BLaER1 (cell line): ENCODE measurements at regions not wholly inside any gene's neighbourhood (a gene's known extent, or its start where the extent isn't known, plus 50 kb on each side); places are given as distances from the start of the nearest gene placed in this dataset.
A peak's percentile ranks its signal among the peaks of the same experiment; 100 is the strongest.
"Not testable (repeated sequence)": the region's sequence is repeated elsewhere in the genome, so short reads cannot be mapped to it uniquely, and the experiment has no call there.

Experiments used
- H3K27ac ChIP-seq: shearing (Covaris generic); formaldehyde crosslinking; 2 replicates; pipeline ENCODE4 v1.8.1; 2022
- H3K27me3 ChIP-seq: shearing (Covaris generic); formaldehyde crosslinking; 2 replicates; pipeline ENCODE4 v1.8.1; 2022
- H3K36me3 ChIP-seq: shearing (Covaris generic); formaldehyde crosslinking; 2 replicates; pipeline ENCODE4 v1.8.1; 2022
- H3K4me1 ChIP-seq: shearing (Covaris generic); formaldehyde crosslinking; 2 replicates; pipeline ENCODE4 v1.8.1; 2022
- H3K4me2 ChIP-seq: shearing (Covaris generic); formaldehyde crosslinking; 2 replicates; pipeline ENCODE4 v1.8.1; 2022
- H3K4me3 ChIP-seq: shearing (Covaris generic); formaldehyde crosslinking; 2 replicates; pipeline ENCODE4 v1.8.1; 2022
- H3K9ac ChIP-seq: shearing (Covaris generic); formaldehyde crosslinking; 2 replicates; pipeline ENCODE4 v1.8.1; 2022
- H3K9me3 ChIP-seq: shearing (Covaris generic); formaldehyde crosslinking; 2 replicates; pipeline ENCODE4 v1.8.1; 2022
- H4K20me1 ChIP-seq: shearing (Covaris generic); formaldehyde crosslinking; 2 replicates; pipeline ENCODE4 v1.8.1; 2022
- Cebpa-rat ChIP-seq: shearing (Covaris generic); IDR thresholded peaks from 2 replicates; pipeline ENCODE4 v1.8.1; 2022

DNA sequence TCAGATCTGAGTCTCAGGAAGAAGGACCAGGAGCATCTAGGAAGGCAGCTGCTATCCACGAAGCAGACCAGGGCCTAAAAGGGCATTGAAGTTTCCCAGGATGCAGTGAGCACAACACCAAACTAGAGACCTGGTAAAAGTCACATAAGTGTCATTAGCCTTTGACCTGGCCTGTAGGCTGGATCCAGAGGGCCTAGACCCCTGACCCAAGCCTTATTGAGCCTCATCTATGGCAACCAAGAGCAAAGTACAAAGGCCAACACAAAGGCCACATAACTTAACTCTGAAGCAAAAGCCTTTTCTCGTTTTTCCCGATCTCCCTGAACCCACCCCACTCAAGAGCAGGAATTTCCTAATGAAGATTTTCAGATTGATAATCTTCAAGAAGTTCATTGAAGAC is 127.3 kb upstream of the SRD5A2 start:
- Histone ChIP-seq H3K9ac (no peak overlapping the region), H3K4me2 (no peak overlapping the region), H3K27me3 (no peaks in the 10 kb centered on the region), H3K27ac (no peak overlapping the region), H3K36me3 (no peaks in the 10 kb centered on the region), H3K4me3 (no peak overlapping the region), H3K9me3 (peaks cover 16% of the 10 kb centered on the region), H3K4me1 (no peaks in the 10 kb centered on the region), H4K20me1 (no peaks in the 10 kb centered on the region)
- TF ChIP-seq Cebpa-rat = no peak

- Histone ChIP-seq H3K36me3 (no peaks in the 10 kb centered on the region), H3K4me1 (no peaks in the 10 kb centered on the region), H3K4me2 (no peak overlapping the region), H3K27ac (no peak overlapping the region), H3K9me3 (peaks cover 6% of the 10 kb centered on the region), H3K27me3 (no peaks in the 10 kb centered on the region), H4K20me1 (no peaks in the 10 kb centered on the region), H3K4me3 (no peak overlapping the region), H3K9ac (no peak overlapping the region)
- no peak for TF ChIP-seq Cebpa-rat
These were observed 123.9 kb upstream of the SRD5A2 start for GRCh38 chr2:31704561-31705212.

GRCh38 chr2:31703253-31703652 is 122.5 kb upstream of the SRD5A2 start:
- no peak overlapping the region for H3K4me3 ChIP-seq

GRCh38 chr2:31698722-31699121 is 118.0 kb upstream of the SRD5A2 start:
- no peaks in the 10 kb centered on the region for H3K27me3 ChIP-seq
- no peak for TF ChIP-seq Cebpa-rat
- H3K27ac ChIP-seq = no peak overlapping the region
- no peaks in the 10 kb centered on the region for H3K36me3 ChIP-seq
- H3K9me3 ChIP-seq = peaks cover 62% of the 10 kb centered on the region
- H3K4me2 ChIP-seq = no peak overlapping the region
- H3K9ac ChIP-seq = no peak overlapping the region
- no peak overlapping the region for H3K4me3 ChIP-seq
- no peaks in the 10 kb centered on the region for H3K4me1 ChIP-seq
- H4K20me1 ChIP-seq = no peaks in the 10 kb centered on the region

More at GRCh38 chr2:31703253-31703652, 122.5 kb upstream of the SRD5A2 start:
- H4K20me1 ChIP-seq = no peaks in the 10 kb centered on the region
- H3K4me2 ChIP-seq = no peak overlapping the region
- no peaks in the 10 kb centered on the region for H3K27me3 ChIP-seq
- H3K27ac ChIP-seq = no peak overlapping the region
- peaks cover 20% of the 10 kb centered on the region for H3K9me3 ChIP-seq
- no peaks in the 10 kb centered on the region for H3K4me1 ChIP-seq
- H3K36me3 ChIP-seq = no peaks in the 10 kb centered on the region
- H3K9ac ChIP-seq = no peak overlapping the region
- no peak for TF ChIP-seq Cebpa-rat

DNA sequence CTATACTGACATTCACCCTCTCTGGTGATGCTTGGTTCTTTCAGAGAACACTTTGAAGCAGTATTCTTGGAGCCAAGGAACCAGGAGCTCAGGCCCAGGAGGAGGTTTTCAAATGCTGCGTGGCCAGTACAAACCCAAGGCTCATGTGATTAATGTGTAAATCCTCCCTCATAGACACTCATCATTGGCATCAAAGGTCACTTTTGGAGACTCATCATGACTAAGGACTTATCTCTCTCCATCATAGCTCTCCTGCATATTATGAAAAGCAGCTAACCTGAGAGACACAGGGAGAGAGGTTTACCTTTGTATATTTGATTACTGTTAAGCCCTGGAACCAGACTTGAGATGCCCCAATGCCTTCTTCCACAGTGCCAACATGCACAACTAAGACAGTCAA is 115.3 kb upstream of the SRD5A2 start:
- H4K20me1 ChIP-seq = no peaks in the 10 kb centered on the region

DNA sequence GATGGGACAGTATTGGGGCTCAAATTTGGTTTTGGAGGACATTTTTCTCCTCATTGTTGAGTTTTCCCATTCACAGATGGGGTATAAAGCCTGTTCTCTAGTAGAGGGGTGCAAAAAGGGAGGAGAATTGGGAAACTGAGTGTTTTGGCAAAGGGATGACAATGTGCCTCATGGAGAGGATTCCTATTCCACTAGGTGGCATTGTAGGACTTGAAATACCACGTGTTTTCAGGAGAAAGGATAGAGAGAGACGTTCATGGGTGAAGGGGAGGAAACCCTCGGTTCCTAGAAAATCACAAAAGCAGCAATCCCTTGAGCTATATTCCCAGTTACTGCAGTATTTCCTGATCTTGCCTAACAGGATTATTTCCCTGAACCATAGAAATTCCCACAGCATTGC is 113.7 kb upstream of the SRD5A2 start:
- no peak for TF ChIP-seq Cebpa-rat

More for the DNA sequence above, 115.3 kb upstream of the SRD5A2 start:
- TF ChIP-seq Cebpa-rat = no peak
- Histone ChIP-seq H3K4me1 (no peaks in the 10 kb centered on the region), H3K9ac (no peak overlapping the region), H3K27ac (no peak overlapping the region), H3K27me3 (no peaks in the 10 kb centered on the region), H3K36me3 (no peaks in the 10 kb centered on the region), H3K4me2 (no peak overlapping the region), H3K4me3 (no peak overlapping the region), H3K9me3 (peaks cover 88% of the 10 kb centered on the region)

GRCh38 chr2:31693882-31694281 is 113.1 kb upstream of the SRD5A2 start:
- no peaks in the 10 kb centered on the region for H3K27me3 ChIP-seq
- no peak overlapping the region for H3K9ac ChIP-seq
- no peak overlapping the region for H3K4me2 ChIP-seq
- no peaks in the 10 kb centered on the region for H4K20me1 ChIP-seq
- TF ChIP-seq Cebpa-rat = no peak
- no peak overlapping the region for H3K4me3 ChIP-seq
- H3K4me1 ChIP-seq = no peaks in the 10 kb centered on the region
- peaks cover 95% of the 10 kb centered on the region for H3K9me3 ChIP-seq
- no peak overlapping the region for H3K27ac ChIP-seq
- H3K36me3 ChIP-seq = no peaks in the 10 kb centered on the region

More for the DNA sequence above, 113.7 kb upstream of the SRD5A2 start:
- H3K4me3 ChIP-seq = peak overlapping the region; percentile 25; the same call in 1 of the 2 replicates
- no peak overlapping the region for H3K9ac ChIP-seq
- no peak overlapping the region for H3K27ac ChIP-seq
- no peaks in the 10 kb centered on the region for H3K27me3 ChIP-seq
- H3K4me1 ChIP-seq = no peaks in the 10 kb centered on the region
- no peak overlapping the region for H3K4me2 ChIP-seq
- H3K9me3 ChIP-seq = peaks cover 94% of the 10 kb centered on the region
- no peaks in the 10 kb centered on the region for H3K36me3 ChIP-seq
- no peaks in the 10 kb centered on the region for H4K20me1 ChIP-seq

DNA sequence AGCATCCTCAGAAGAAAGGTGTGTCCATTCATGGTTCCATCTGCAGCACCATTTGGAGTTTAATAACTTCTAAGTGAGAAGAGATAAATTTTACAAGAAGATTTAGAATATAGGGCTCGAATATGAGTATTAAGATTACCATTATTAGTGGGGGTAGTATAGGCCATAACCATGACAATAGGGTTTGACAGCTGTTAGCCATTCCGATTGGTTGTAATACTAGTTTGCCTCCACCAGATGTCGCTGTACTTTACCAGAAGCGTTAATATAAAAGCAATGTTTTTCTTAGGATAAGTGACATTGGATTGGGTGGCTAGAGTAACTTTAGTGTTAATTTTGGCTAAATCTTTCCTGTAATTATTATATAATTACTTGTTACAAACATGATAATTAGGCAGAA is 107.5 kb upstream of the SRD5A2 start:
- Histone ChIP-seq H3K36me3 (no peaks in the 10 kb centered on the region), H4K20me1 (no peaks in the 10 kb centered on the region), H3K27me3 (no peaks in the 10 kb centered on the region), H3K4me3 (no peak overlapping the region), H3K9ac (no peak overlapping the region), H3K4me2 (no peak overlapping the region), H3K27ac (no peak overlapping the region), H3K9me3 (peaks cover 62% of the 10 kb centered on the region), H3K4me1 (no peaks in the 10 kb centered on the region)
- no peak for TF ChIP-seq Cebpa-rat

GRCh38 chr2:31683506-31683905 is 102.8 kb upstream of the SRD5A2 start:
- H4K20me1 ChIP-seq, H3K4me1 ChIP-seq, H3K9ac ChIP-seq, H3K4me2 ChIP-seq, H3K27me3 ChIP-seq, H3K27ac ChIP-seq, H3K36me3 ChIP-seq, H3K4me3 ChIP-seq: not testable (repeated sequence)
- H3K9me3 ChIP-seq = peaks cover 26% of the 10 kb centered on the region

DNA sequence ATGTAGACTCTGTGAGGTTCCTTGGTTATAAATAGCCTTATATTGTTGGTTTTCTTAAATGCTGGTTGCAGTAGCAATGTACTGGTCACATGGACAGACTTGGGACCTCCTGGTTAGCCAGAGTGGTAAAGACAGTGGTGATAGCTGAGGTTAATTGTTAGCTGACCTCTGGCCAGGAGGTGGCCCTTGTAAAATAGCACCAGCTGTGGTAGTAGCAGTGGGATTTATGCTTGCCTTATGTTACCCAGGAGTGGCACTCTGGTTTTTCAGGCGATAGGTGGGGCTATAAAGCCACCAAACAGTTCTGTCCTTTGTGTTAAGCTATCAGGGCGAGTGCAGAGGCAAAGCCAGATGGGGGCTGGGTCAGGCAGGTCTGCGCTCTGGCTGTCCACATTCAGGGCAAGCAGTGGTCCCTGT is 94.8 kb upstream of the SRD5A2 start:
- H4K20me1 ChIP-seq = no peaks in the 10 kb centered on the region
- no peak overlapping the region for H3K9ac ChIP-seq
- no peaks in the 10 kb centered on the region for H3K36me3 ChIP-seq
- H3K27me3 ChIP-seq = no peaks in the 10 kb centered on the region
- peaks cover 47% of the 10 kb centered on the region for H3K9me3 ChIP-seq
- H3K4me1 ChIP-seq = no peaks in the 10 kb centered on the region
- TF ChIP-seq Cebpa-rat = no peak
- H3K4me2 ChIP-seq = no peak overlapping the region
- no peak overlapping the region for H3K4me3 ChIP-seq
- no peak overlapping the region for H3K27ac ChIP-seq

GRCh38 chr2:31674446-31674845 is 93.7 kb upstream of the SRD5A2 start:
- no peak for TF ChIP-seq Cebpa-rat

More at GRCh38 chr2:31674446-31674845, 93.7 kb upstream of the SRD5A2 start:
- no peaks in the 10 kb centered on the region for H3K27me3 ChIP-seq
- H3K4me1 ChIP-seq = no peaks in the 10 kb centered on the region
- H3K4me2 ChIP-seq = no peak overlapping the region
- no peak overlapping the region for H3K27ac ChIP-seq
- no peak overlapping the region for H3K4me3 ChIP-seq
- peaks cover 45% of the 10 kb centered on the region for H3K9me3 ChIP-seq
- no peaks in the 10 kb centered on the region for H4K20me1 ChIP-seq
- H3K36me3 ChIP-seq = no peaks in the 10 kb centered on the region
- no peak overlapping the region for H3K9ac ChIP-seq
